ENCODE measurements at regions not wholly inside any gene's neighbourhood (a gene's known extent, or its start where the extent isn't known, plus 50 kb on each side); places are given as distances from the start of the nearest gene placed in this dataset.

GRCh38 chr7:85306115-85306514, 119.3 kb upstream of the SEMA3D start:
- TF ChIP-seq CEBPB (IDR thresholded peaks at IDR 0.05) (no peak), EP300 (IDR thresholded peaks at IDR 0.05; ENCODE audit: borderline replicate concordance) (no peak), TEAD4 (IDR thresholded peaks at IDR 0.05) (no peak), RAD21 (IDR thresholded peaks at IDR 0.05; ENCODE audit: low read depth) (no peak), TAF1 (IDR thresholded peaks at IDR 0.05; ENCODE audit: low read depth) (no peak), YY1 (IDR thresholded peaks at IDR 0.05; ENCODE audit: low read depth) (no peak), USF1 (IDR thresholded peaks at IDR 0.05) (no peak), EGR1 (IDR thresholded peaks at IDR 0.05) (no peak), ZBTB7A (IDR thresholded peaks at IDR 0.05; ENCODE audit: low read depth) (no peak)

GRCh38 chr7:85294176-85294575, 107.3 kb upstream of the SEMA3D start:
- TF ChIP-seq YY1 (IDR thresholded peaks at IDR 0.05; ENCODE audit: low read depth) (no peak), TEAD4 (IDR thresholded peaks at IDR 0.05) (no peak), NFIC (IDR thresholded peaks at IDR 0.05) (no peak), EGR1 (IDR thresholded peaks at IDR 0.05) (no peak), FOXM1 (IDR thresholded peaks at IDR 0.05; ENCODE audit: borderline replicate concordance, low read depth) (no peak), RAD21 (IDR thresholded peaks at IDR 0.05; ENCODE audit: low read depth) (no peak), TCF12 (IDR thresholded peaks at IDR 0.05; ENCODE audit: low read depth) (no peak), USF1 (IDR thresholded peaks at IDR 0.05) (no peak), TAF1 (IDR thresholded peaks at IDR 0.05; ENCODE audit: low read depth) (no peak), CREB1 (IDR thresholded peaks at IDR 0.05; ENCODE audit: low read depth) (no peak), CEBPB (IDR thresholded peaks at IDR 0.05) (no peak)
- TF ChIP-seq, protein P1, sequence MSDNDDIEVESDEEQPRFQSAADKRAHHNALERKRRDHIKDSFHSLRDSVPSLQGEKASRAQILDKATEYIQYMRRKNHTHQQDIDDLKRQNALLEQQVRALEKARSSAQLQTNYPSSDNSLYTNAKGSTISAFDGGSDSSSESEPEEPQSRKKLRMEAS (IDR thresholded peaks at IDR 0.05) = no peak

- TF ChIP-seq USF1 (IDR thresholded peaks at IDR 0.05) (no peak), ZBTB7A (IDR thresholded peaks at IDR 0.05; ENCODE audit: low read depth) (no peak), EP300 (IDR thresholded peaks at IDR 0.05; ENCODE audit: borderline replicate concordance) (no peak), CREB1 (IDR thresholded peaks at IDR 0.05; ENCODE audit: low read depth) (no peak), TAF1 (IDR thresholded peaks at IDR 0.05; ENCODE audit: low read depth) (no peak)
Measured at GRCh38 chr7:85292908-85293576, 106.2 kb upstream of the SEMA3D start.

DNA sequence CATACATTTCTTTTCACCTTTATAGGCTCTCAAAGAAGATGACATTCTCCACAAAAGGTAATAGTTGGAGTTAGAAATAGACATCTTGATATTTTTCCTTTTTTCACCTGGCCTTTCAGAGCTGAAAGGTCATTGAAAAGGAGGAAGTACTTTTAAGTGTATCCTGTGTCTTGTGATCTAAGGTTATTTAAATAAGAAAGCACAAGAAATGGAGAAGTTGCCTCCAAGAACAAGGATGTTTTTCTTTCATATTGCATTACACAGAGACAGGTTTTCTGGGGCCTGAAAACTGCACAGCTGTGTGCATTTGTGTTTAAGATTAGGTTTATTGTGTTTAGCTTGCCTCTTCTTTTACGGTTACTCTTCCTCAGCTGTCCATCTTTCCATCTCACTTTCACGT, 103.4 kb upstream of the SEMA3D start:
- TF ChIP-seq YY1 (IDR thresholded peaks at IDR 0.05; ENCODE audit: low read depth) = no peak
- no peak for TF ChIP-seq CREB1 (IDR thresholded peaks at IDR 0.05; ENCODE audit: low read depth)
- TF ChIP-seq NFIC (IDR thresholded peaks at IDR 0.05) = no peak
- TF ChIP-seq, protein P1 (IDR thresholded peaks at IDR 0.05) = no peak
- TF ChIP-seq EP300 (IDR thresholded peaks at IDR 0.05; ENCODE audit: borderline replicate concordance) = no peak
- no peak for TF ChIP-seq CEBPB (IDR thresholded peaks at IDR 0.05)

GRCh38 chr7:85289279-85289678, 102.4 kb upstream of the SEMA3D start:
- TF ChIP-seq, protein P2, sequence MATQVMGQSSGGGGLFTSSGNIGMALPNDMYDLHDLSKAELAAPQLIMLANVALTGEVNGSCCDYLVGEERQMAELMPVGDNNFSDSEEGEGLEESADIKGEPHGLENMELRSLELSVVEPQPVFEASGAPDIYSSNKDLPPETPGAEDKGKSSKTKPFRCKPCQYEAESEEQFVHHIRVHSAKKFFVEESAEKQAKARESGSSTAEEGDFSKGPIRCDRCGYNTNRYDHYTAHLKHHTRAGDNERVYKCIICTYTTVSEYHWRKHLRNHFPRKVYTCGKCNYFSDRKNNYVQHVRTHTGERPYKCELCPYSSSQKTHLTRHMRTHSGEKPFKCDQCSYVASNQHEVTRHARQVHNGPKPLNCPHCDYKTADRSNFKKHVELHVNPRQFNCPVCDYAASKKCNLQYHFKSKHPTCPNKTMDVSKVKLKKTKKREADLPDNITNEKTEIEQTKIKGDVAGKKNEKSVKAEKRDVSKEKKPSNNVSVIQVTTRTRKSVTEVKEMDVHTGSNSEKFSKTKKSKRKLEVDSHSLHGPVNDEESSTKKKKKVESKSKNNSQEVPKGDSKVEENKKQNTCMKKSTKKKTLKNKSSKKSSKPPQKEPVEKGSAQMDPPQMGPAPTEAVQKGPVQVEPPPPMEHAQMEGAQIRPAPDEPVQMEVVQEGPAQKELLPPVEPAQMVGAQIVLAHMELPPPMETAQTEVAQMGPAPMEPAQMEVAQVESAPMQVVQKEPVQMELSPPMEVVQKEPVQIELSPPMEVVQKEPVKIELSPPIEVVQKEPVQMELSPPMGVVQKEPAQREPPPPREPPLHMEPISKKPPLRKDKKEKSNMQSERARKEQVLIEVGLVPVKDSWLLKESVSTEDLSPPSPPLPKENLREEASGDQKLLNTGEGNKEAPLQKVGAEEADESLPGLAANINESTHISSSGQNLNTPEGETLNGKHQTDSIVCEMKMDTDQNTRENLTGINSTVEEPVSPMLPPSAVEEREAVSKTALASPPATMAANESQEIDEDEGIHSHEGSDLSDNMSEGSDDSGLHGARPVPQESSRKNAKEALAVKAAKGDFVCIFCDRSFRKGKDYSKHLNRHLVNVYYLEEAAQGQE (IDR thresholded peaks at IDR 0.05; ENCODE audit: low read depth) = no peak
- TF ChIP-seq TCF12 (IDR thresholded peaks at IDR 0.05; ENCODE audit: low read depth) (no peak), RAD21 (IDR thresholded peaks at IDR 0.05; ENCODE audit: low read depth) (no peak), ZBTB7A (IDR thresholded peaks at IDR 0.05; ENCODE audit: low read depth) (no peak), USF1 (IDR thresholded peaks at IDR 0.05) (no peak), TEAD4 (IDR thresholded peaks at IDR 0.05) (no peak), EP300 (IDR thresholded peaks at IDR 0.05; ENCODE audit: borderline replicate concordance) (no peak), TAF1 (IDR thresholded peaks at IDR 0.05; ENCODE audit: low read depth) (no peak), NFIC (IDR thresholded peaks at IDR 0.05) (no peak), CEBPB (IDR thresholded peaks at IDR 0.05) (no peak), YY1 (IDR thresholded peaks at IDR 0.05; ENCODE audit: low read depth) (no peak), CREB1 (IDR thresholded peaks at IDR 0.05; ENCODE audit: low read depth) (no peak), EGR1 (IDR thresholded peaks at IDR 0.05) (no peak), FOXM1 (IDR thresholded peaks at IDR 0.05; ENCODE audit: borderline replicate concordance, low read depth) (no peak)
- TF ChIP-seq, protein P1 (IDR thresholded peaks at IDR 0.05) = no peak

DNA sequence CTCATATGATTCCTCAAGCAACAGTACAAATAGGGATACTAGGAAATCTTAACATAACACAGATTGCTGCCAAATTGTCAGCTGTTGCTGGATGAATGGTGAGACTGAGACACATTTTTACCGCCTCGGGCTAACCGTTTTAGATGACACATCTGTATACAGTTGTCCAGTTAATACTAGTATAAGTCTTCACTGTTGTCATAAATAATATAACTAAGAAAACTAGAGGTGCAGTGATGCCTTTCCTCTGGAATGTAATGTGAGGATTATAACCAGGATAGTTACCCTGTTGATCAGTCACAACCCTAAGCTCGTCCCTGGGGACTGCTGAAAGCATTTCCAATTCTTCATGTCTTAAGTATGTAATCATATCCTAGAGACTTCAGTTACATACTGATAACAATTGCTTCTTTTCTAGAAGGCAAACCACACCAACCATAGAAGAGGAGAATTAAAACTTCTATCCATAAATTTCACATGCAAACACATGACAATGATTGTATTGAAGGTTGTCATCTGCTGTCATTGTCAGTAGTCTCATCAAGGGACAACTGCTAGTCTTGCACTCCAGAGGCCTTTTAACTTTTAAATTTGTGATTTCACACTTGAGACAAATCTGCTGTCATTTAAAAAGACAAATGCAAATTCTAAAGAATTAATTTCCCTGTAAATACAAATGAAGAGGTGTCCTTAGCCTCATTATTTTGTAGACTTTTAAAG, 100.4 kb upstream of the SEMA3D start:
- TF ChIP-seq NFIC (IDR thresholded peaks at IDR 0.05) (no peak), TAF1 (IDR thresholded peaks at IDR 0.05; ENCODE audit: low read depth) (no peak), TEAD4 (IDR thresholded peaks at IDR 0.05) (no peak)
- TF ChIP-seq, protein P2 (IDR thresholded peaks at IDR 0.05; ENCODE audit: low read depth) = no peak

Data from Ishikawa (cell line).